ENCODE measurements at regions not wholly inside any gene's neighbourhood (a gene's known extent, or its start where the extent isn't known, plus 50 kb on each side); places are given as distances from the start of the nearest gene placed in this dataset.

DNA sequence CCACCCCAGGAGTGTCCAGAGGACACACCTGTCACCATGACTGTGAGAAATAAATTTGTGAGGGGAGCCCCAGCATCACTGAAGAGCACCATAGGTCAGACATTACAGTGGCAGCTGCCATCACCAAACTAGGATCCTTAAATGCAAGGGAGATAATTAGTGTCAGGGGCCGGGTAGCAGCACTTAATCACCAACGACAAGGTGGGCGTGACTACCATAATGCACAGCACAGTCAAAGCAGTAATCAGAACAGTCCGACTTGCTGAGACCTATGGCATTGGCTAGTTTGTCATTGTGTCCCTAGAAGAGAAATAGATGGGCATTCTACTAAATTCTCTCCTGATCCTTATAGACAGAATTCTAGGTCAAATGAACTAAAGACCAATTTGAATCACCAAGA, 856.7 kb upstream of the GOT2 start:
- no peak for DNase-seq (ENCODE audit: low read depth in 2 of 2)
- H3K4me3 ChIP-seq (replicated peaks in 1 of 2; ENCODE audit: low read depth in 2 of 2, low read length in 2 of 2): no peak overlapping the region
- TF ChIP-seq CTCF (IDR thresholded peaks at IDR 0.05; ENCODE audit: low read depth, low read length): no peak

DNA sequence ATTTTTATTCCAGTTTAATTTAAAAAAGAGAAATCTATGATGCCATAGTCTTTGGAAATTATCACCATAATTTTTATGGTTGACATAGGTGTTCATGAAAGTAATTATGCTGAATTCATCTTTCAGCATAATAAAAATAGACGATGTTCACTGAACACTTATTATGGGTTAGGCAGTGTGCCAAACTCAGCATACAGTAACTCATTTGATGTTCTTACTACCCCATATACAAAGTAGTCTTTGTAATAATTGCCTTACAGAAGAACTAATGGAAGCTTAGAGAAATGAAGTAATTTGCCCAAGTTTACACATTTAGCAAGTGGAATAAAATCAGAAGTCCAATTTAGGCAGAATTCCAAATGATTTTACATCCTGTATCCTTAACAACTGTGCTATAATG, 852.2 kb upstream of the GOT2 start:
- no peak for DNase-seq (ENCODE audit: low read depth in 2 of 2)
- no peak for TF ChIP-seq CTCF (IDR thresholded peaks at IDR 0.05; ENCODE audit: low read depth, low read length)
- no peak overlapping the region for H3K4me3 ChIP-seq (replicated peaks in 1 of 2; ENCODE audit: low read depth in 2 of 2, low read length in 2 of 2)

DNA sequence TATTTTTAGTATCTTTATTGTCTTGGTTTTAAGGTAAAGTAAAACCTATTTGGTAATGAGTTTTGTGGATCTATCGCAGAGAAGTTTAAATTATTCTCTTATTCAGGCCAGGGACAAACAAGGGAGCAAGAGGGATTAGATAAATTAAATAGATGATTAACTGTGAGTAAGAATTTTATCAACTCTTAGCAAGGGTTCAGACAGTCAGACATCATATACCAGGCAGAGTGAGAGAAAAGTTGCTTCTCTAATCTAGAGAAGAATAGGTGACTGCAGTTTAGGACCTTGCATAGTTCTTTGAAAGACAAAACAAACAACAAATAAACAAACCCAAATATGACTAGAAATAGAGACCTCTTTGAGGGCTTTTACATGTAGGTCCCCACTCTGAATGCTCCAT, 840.2 kb upstream of the GOT2 start:
- no peak for TF ChIP-seq CTCF (IDR thresholded peaks at IDR 0.05; ENCODE audit: low read depth, low read length)
- no peak overlapping the region for H3K4me3 ChIP-seq (replicated peaks in 1 of 2; ENCODE audit: low read depth in 2 of 2, low read length in 2 of 2)
- DNase-seq (ENCODE audit: low read depth in 2 of 2): peak in 1 of 2 donors; percentile 0

DNA sequence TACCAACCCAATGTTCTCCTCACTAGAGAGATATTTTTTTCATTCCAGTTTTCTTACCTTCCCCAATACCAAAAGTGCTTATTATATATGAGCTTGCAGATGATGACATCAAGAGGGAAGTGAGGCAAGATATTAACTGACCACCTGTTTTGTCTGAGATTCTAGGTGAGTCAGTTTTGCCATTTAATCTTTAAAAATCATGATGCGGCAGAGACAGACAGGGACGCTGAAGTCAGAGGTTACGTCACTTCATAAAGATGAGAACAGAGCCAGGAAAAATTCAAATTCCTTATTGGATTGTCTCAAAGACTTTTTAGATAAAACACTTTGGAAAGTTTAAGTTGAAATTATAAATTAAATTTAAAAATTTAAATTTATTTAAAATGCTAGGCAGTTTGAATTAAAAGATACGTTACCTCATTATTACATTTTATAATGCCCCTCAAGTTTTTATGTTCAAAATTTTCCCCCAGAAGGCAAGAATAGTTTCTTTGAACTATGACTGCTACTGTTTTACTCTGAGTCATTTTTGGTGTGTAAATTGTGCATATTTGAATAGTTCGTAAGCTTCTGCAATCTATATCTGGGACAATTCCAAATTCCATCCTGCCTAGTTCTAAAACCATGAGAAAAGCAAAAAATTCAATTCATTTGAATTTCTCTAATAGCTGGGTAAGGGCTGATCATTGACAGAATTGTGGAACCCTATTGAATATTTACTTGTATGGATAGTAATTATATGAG, 839.6 kb upstream of the GOT2 start:
- H3K4me3 ChIP-seq (replicated peaks in 1 of 2; ENCODE audit: low read depth in 2 of 2, low read length in 2 of 2): no peak overlapping the region
- no peak for TF ChIP-seq CTCF (IDR thresholded peaks at IDR 0.05; ENCODE audit: low read depth, low read length)
- DNase-seq (ENCODE audit: low read depth in 2 of 2): peak; percentile 27 to 82

GRCh38 chr16:59567496-59567895, 833.4 kb upstream of the GOT2 start:
- DNase-seq (ENCODE audit: low read depth in 2 of 2): no peak
- no peak for TF ChIP-seq CTCF (IDR thresholded peaks at IDR 0.05; ENCODE audit: low read depth, low read length)
- no peak overlapping the region for H3K4me3 ChIP-seq (replicated peaks in 1 of 2; ENCODE audit: low read depth in 2 of 2, low read length in 2 of 2)

GRCh38 chr16:59566446-59566845, 832.3 kb upstream of the GOT2 start:
- no peak overlapping the region for H3K4me3 ChIP-seq (replicated peaks in 1 of 2; ENCODE audit: low read depth in 2 of 2, low read length in 2 of 2)
- DNase-seq (ENCODE audit: low read depth in 2 of 2): no peak
- no peak for TF ChIP-seq CTCF (IDR thresholded peaks at IDR 0.05; ENCODE audit: low read depth, low read length)

DNA sequence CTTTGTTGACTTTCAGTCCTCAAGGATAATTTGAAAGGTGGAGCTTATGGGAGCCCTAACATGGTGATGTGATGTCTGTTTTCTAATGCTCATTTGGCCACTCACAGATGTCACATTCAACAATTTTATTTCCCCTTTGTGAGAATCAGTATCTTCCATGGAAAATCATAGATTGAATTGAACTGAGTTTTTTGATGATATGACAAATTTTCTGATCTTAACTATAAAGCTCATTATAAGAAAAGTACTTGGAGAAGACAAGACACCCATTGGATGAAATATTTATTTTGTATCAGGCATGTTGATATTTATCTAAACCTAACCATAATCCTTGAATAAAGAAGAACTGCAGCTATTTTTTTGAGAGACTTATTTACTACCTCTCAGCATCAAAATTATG, 824.6 kb upstream of the GOT2 start:
- no peak overlapping the region for H3K4me3 ChIP-seq (replicated peaks in 1 of 2; ENCODE audit: low read depth in 2 of 2, low read length in 2 of 2)
- TF ChIP-seq CTCF (IDR thresholded peaks at IDR 0.05; ENCODE audit: low read depth, low read length): no peak
- no peak for DNase-seq (ENCODE audit: low read depth in 2 of 2)
